Suprapubic skin (tissue), 4 donors: ENCODE measurements at regions not wholly inside any gene's neighbourhood (a gene's known extent, or its start where the extent isn't known, plus 50 kb on each side); places are given as distances from the start of the nearest gene placed in this dataset.

Source experiments
- CTCF ChIP-seq, 2 donors: fragments of 200-600 bp in 1 of 2; fragments of 450-650 bp in 1 of 2; sonication (generic) in 1 of 2; IDR thresholded peaks; one replicate each; pipeline ENCODE4 v1.5.1; 2016 to 2019; ENCODE audit warnings: antibody characterized with exemption in 2 of 2, mild to moderate bottlenecking in 1 of 2, moderate library complexity in 1 of 2
- POLR2A ChIP-seq, 2 donors: fragments of 450-650 bp; IDR thresholded peaks; one replicate each; pipeline ENCODE4 v1.6.1; 2017; ENCODE audit warnings: antibody characterized with exemption in 2 of 2, mild to moderate bottlenecking in 2 of 2, moderate library complexity in 2 of 2
- POLR2AphosphoS5 ChIP-seq, 3 donors: sonication (generic); formaldehyde crosslinking; IDR thresholded peaks; one replicate each; pipeline ENCODE4 v1.6.1; 2017; ENCODE audit warnings: antibody characterized with exemption in 3 of 3

GRCh38 chr3:66655044-66655443 lies 154.2 kb upstream of the LRIG1 start:
- no peak for TF ChIP-seq POLR2A (IDR thresholded peaks at IDR 0.05)
- no peak for TF ChIP-seq CTCF (IDR thresholded peaks at IDR 0.05)
- no peak for TF ChIP-seq POLR2AphosphoS5 (IDR thresholded peaks at IDR 0.05)
